Upper lobe of right lung (tissue), 1 donor: ENCODE measurements at regions not wholly inside any gene's neighbourhood (a gene's known extent, or its start where the extent isn't known, plus 50 kb on each side); places are given as distances from the start of the nearest gene placed in this dataset.

Experiments used
- ATAC-seq: fragments of 200-7000 bp; cut with Tn5 transposase; one replicate; pipeline ENCODE4 v1.9.1; 2020; ENCODE audit warnings: mild to moderate bottlenecking, moderate library complexity
- DNase-seq: peaks from one replicate; pipeline ENCODE4 v3.0.0-alpha.2; 2020
- H3K27ac ChIP-seq: fragments of 200-600 bp; one replicate; pipeline ENCODE4 v1.8.0; 2022
- H3K27me3 ChIP-seq: fragments of 200-600 bp; one replicate; pipeline ENCODE4 v1.8.0; 2022; ENCODE audit warnings: mild to moderate bottlenecking
- H3K36me3 ChIP-seq: fragments of 200-600 bp; one replicate; pipeline ENCODE4 v1.8.0; 2022
- H3K4me1 ChIP-seq: fragments of 200-600 bp; one replicate; pipeline ENCODE4 v1.8.0; 2022
- H3K4me3 ChIP-seq: fragments of 200-600 bp; one replicate; pipeline ENCODE4 v1.8.0; 2022; ENCODE audit warnings: mild to moderate bottlenecking
- H3K9me3 ChIP-seq: fragments of 200-600 bp; one replicate; pipeline ENCODE4 v1.8.0; 2022
- intact Hi-C: fragments of 100-400 bp; cut with DNase I; formaldehyde crosslinking; loops from one replicate; pipeline ENCODE4 v1.11.0; 2022
- TF ChIP-seq, protein P1 (sequence below): fragments of 200-600 bp; IDR thresholded peaks from one replicate; pipeline ENCODE4 v1.8.0; 2022; ENCODE audit warnings: antibody characterized with exemption
- donor health status: DM: no; HTN: yes; CAD: no; lungs with severe emphysema.

DNA sequence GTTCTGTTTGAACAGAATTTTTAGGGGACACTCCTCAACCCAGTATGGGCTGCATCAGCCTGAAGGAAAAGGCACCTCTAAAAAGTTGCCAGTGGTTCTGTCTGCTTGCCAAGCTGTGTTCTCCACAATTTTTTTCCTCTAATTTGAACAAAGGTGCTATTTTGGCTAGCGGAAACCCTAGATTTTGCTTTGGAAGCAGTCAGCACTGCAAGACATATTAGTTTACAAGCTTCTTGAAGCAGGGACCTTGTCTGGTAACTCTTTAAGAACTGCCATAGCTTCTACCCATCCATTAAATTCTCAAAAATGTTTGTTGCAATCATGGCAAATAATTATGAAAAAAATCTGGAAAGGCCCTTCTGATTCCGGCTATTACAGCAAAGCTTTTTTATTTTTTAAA, 75.6 kb upstream of the HEPHL1 start:
- TF ChIP-seq, protein P1, sequence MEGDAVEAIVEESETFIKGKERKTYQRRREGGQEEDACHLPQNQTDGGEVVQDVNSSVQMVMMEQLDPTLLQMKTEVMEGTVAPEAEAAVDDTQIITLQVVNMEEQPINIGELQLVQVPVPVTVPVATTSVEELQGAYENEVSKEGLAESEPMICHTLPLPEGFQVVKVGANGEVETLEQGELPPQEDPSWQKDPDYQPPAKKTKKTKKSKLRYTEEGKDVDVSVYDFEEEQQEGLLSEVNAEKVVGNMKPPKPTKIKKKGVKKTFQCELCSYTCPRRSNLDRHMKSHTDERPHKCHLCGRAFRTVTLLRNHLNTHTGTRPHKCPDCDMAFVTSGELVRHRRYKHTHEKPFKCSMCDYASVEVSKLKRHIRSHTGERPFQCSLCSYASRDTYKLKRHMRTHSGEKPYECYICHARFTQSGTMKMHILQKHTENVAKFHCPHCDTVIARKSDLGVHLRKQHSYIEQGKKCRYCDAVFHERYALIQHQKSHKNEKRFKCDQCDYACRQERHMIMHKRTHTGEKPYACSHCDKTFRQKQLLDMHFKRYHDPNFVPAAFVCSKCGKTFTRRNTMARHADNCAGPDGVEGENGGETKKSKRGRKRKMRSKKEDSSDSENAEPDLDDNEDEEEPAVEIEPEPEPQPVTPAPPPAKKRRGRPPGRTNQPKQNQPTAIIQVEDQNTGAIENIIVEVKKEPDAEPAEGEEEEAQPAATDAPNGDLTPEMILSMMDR, result no peak
- H3K9me3 ChIP-seq, result no peaks in the 10 kb centered on the region
- DNase-seq (no peak), ATAC-seq (no peak)
- H3K27me3 ChIP-seq, result no peaks in the 10 kb centered on the region
- H3K4me3 ChIP-seq, result no peak overlapping the region
- intact Hi-C loops, result no loop called here
- H3K36me3 ChIP-seq, result no peaks in the 10 kb centered on the region
- no peaks in the 10 kb centered on the region for H3K4me1 ChIP-seq
- H3K27ac ChIP-seq, result no peak overlapping the region

DNA sequence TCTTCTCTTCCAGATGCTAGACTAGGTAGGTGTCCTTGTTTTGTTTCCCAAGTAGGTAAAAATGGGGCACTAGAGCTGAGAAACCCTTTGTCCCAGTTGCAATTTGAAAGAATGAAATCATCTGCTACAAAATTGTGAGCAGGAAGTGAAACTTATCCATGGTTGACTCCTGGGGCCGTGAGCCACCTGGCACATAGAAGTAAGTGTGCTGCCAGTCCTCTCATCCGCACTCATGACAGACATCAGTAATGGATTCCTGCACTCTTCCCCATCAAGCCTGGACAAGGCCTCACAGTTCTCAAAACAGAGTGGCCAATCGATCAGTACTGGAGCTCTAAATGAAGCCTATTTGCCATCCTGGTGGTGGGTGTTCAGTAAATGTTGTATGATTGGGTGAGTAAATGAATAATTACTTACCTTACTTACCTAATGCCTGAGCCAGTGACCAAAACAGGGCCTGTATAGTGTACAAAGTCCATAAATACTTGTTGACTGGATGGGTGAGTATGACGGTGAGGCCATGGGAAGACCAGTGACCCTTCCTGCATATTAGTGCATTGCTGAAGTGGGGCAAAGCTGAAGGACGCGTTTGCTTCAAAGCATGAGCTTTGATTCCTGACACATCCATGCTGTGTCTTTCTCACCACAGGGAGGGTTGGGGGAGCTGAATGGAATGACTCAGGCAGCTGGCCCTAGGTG, 68.9 kb upstream of the HEPHL1 start:
- intact Hi-C loops, result no loop called here
- TF ChIP-seq, protein P1, result no peak
- no peaks in the 10 kb centered on the region for H3K9me3 ChIP-seq

DNA sequence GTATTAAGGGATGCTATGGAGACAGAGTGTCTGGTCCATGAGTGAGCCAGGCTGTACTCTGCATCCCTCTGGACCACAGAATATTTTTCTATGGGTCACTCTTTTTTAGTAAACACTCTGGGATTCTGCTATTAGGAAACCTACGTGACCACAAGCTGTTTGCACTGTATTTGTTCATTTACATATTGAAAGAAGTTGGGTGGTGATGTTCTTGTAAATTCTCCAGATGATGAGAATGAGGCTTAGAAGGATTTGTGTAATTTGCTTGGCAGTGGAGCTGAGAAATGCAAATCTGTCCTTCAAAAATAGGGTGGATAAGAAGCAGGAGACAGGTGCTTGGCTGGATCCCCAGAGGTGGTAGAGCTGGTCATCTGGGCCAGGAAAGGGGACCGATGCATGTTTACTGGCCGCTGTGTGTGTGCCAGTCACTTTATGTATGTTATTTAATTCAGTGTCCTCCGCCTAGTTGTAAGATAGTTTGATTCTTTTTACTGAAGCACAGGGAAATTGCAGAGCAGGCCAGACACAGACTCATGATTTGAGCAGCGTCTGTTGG, 63.7 kb upstream of the HEPHL1 start:
- TF ChIP-seq, protein P1, result no peak
- no peak overlapping the region for H3K27ac ChIP-seq
- ATAC-seq, result no peak
- no peak overlapping the region for H3K4me3 ChIP-seq
- H3K4me1 ChIP-seq, result no peaks in the 10 kb centered on the region
- no peaks in the 10 kb centered on the region for H3K36me3 ChIP-seq
- DNase-seq, result no peak
- H3K9me3 ChIP-seq, result no peaks in the 10 kb centered on the region
- no peaks in the 10 kb centered on the region for H3K27me3 ChIP-seq
- intact Hi-C loops, result no loop called here

More for the DNA sequence above, 68.9 kb upstream of the HEPHL1 start:
- Histone ChIP-seq H3K4me3 (no peak overlapping the region), H3K27me3 (no peaks in the 10 kb centered on the region), H3K27ac (no peak overlapping the region), H3K36me3 (no peaks in the 10 kb centered on the region), H3K4me1 (no peaks in the 10 kb centered on the region)
- DNase-seq (no peak), ATAC-seq (no peak)

DNA sequence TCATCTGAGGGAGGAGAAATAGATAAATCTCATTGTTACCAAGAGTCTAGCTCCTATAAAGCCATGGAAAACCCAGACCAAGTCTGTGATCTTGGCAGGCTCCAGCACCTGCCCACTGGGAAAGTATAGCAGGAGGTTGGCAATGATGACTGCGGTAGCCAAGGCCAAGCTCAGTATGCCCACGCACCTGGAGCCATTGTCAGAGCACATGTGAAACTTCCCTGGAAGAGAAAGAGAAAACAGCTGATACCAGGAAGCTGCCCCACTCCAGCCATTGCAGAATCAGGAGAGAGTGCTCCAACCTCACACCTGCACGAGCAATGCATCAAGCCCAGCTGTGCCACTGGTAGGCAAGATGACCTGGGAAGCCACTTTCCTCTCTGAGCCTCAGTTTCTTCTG, 62.2 kb upstream of the HEPHL1 start:
- DNase-seq (no peak), ATAC-seq (no peak)
- Histone ChIP-seq H3K4me3 (no peak overlapping the region), H3K27ac (no peak overlapping the region), H3K36me3 (no peaks in the 10 kb centered on the region), H3K9me3 (no peaks in the 10 kb centered on the region), H3K4me1 (no peaks in the 10 kb centered on the region), H3K27me3 (no peaks in the 10 kb centered on the region)
- TF ChIP-seq, protein P1, result no peak
- intact Hi-C loops, result no loop called here

DNA sequence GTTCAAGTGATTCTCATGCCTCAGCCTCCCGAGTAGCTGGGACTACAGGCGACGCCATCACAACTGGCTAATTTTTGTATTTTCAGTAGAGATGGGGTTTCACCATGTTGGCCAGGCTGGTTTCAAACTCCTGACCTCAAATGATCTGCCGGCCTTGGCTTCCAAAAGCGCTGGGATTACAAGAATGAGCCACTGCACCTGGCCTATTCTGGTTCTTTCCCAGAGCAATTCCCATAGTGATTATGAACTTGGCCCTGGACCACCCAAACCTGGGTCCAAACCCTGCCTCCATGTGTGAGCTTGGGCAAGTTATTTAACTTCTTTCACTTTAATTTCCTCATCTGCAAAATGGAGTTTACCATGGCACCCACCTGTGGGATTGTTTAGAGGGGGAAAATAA, 61.5 kb upstream of the HEPHL1 start:
- intact Hi-C loops, result no loop called here
- DNase-seq (no peak), ATAC-seq (no peak)
- TF ChIP-seq, protein P1, result no peak
- Histone ChIP-seq H3K4me1 (no peaks in the 10 kb centered on the region), H3K27ac (no peak overlapping the region), H3K27me3 (no peaks in the 10 kb centered on the region), H3K4me3 (no peak overlapping the region), H3K9me3 (no peaks in the 10 kb centered on the region), H3K36me3 (no peaks in the 10 kb centered on the region)

DNA sequence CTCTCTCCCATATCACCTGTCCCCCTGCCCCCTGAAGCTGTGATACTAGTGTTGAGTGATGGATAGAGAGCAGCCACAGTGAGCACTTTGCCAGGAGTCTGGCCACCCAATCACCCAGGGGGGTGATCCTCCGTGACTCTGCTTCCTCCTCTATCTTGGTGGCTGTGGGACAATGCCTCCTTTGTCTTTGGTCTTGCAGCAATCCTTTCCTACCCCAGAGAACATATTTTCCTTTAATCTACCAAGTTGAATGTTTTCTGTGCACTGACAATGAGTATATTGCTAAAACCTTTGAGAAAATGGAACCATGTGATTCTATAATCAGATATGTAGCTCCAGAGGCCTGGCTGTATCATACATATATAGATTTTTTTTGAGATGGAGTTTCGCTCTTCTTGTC, 58.1 kb upstream of the HEPHL1 start:
- no peak overlapping the region for H3K4me3 ChIP-seq
- TF ChIP-seq, protein P1, result no peak
- H3K27ac ChIP-seq, result no peak overlapping the region
- H3K4me1 ChIP-seq, result no peaks in the 10 kb centered on the region
- H3K36me3 ChIP-seq, result no peaks in the 10 kb centered on the region
- ATAC-seq, result no peak
- H3K9me3 ChIP-seq, result no peaks in the 10 kb centered on the region
- DNase-seq, result no peak
- intact Hi-C loops, result no loop called here
- H3K27me3 ChIP-seq, result no peaks in the 10 kb centered on the region
